ENCODE measurements at regions not wholly inside any gene's neighbourhood (a gene's known extent, or its start where the extent isn't known, plus 50 kb on each side); places are given as distances from the start of the nearest gene placed in this dataset.

- no peaks in the 10 kb centered on the region for H3K36me3 ChIP-seq (ENCODE audit: control insufficient read depth in 2 of 2, insufficient read depth in 2 of 2, low read length in 1 of 2)
- no peaks in the 10 kb centered on the region for H3K4me1 ChIP-seq (ENCODE audit: control insufficient read depth in 2 of 2, insufficient read depth in 2 of 2, low read length in 1 of 2)
- 81 to 82% methylated on average over 2 of the region's 2 CpGs for WGBS, 2 donors
Observed at GRCh38 chrX:4963432-4963831, 1250.0 kb upstream of the PRKX start.

GRCh38 chrX:4944767-4945166 lies 1231.3 kb upstream of the PRKX start:
- WGBS, 2 donors, result 82 to 88% methylated on average over 2 of the region's 2 CpGs
- H3K9me3 ChIP-seq (ENCODE audit: control insufficient read depth in 2 of 2, insufficient read depth in 1 of 2, low read depth in 1 of 2, low read length in 1 of 2), result peaks cover 0 to 5% of the 10 kb centered on the region in 2 donors
- H3K4me1 ChIP-seq (ENCODE audit: control insufficient read depth in 2 of 2, insufficient read depth in 2 of 2, low read length in 1 of 2), result no peaks in the 10 kb centered on the region
- H3K4me3 ChIP-seq (ENCODE audit: low read depth in 1 of 2, low read length in 2 of 2), result no peak overlapping the region
- no peak overlapping the region for H3K27ac ChIP-seq (ENCODE audit: low read depth in 2 of 2, low read length in 1 of 2)
- H3K27me3 ChIP-seq (ENCODE audit: control insufficient read depth in 1 of 2, insufficient read depth in 2 of 2, low read length in 2 of 2), result no peaks in the 10 kb centered on the region
- no peaks in the 10 kb centered on the region for H3K36me3 ChIP-seq (ENCODE audit: control insufficient read depth in 2 of 2, insufficient read depth in 2 of 2, low read length in 1 of 2)

More at GRCh38 chrX:4963432-4963831, 1250.0 kb upstream of the PRKX start:
- Histone ChIP-seq H3K27ac (ENCODE audit: low read depth in 2 of 2, low read length in 1 of 2) (no peak overlapping the region), H3K4me3 (ENCODE audit: low read depth in 1 of 2, low read length in 2 of 2) (no peak overlapping the region), H3K27me3 (ENCODE audit: control insufficient read depth in 1 of 2, insufficient read depth in 2 of 2, low read length in 2 of 2) (no peaks in the 10 kb centered on the region), H3K9me3 (ENCODE audit: control insufficient read depth in 2 of 2, insufficient read depth in 1 of 2, low read depth in 1 of 2, low read length in 1 of 2) (peaks cover 0 to 3% of the 10 kb centered on the region in 2 donors)

GRCh38 chrX:4936315-4936714 lies 1222.9 kb upstream of the PRKX start:
- 82 to 83% methylated on average over 2 of the region's 2 CpGs for WGBS, 2 donors
- Histone ChIP-seq H3K4me1 (ENCODE audit: control insufficient read depth in 2 of 2, insufficient read depth in 2 of 2, low read length in 1 of 2) (no peaks in the 10 kb centered on the region), H3K4me3 (ENCODE audit: low read depth in 1 of 2, low read length in 2 of 2) (no peak overlapping the region), H3K9me3 (ENCODE audit: control insufficient read depth in 2 of 2, insufficient read depth in 1 of 2, low read depth in 1 of 2, low read length in 1 of 2) (peaks cover 0 to 3% of the 10 kb centered on the region in 2 donors), H3K36me3 (ENCODE audit: control insufficient read depth in 2 of 2, insufficient read depth in 2 of 2, low read length in 1 of 2) (no peaks in the 10 kb centered on the region), H3K27ac (ENCODE audit: low read depth in 2 of 2, low read length in 1 of 2) (no peak overlapping the region), H3K27me3 (ENCODE audit: control insufficient read depth in 1 of 2, insufficient read depth in 2 of 2, low read length in 2 of 2) (no peaks in the 10 kb centered on the region)

GRCh38 chrX:4935846-4936245 lies 1222.4 kb upstream of the PRKX start:
- 56 to 64% methylated on average over 2 of the region's 2 CpGs for WGBS, 2 donors
- no peaks in the 10 kb centered on the region for H3K27me3 ChIP-seq (ENCODE audit: control insufficient read depth in 1 of 2, insufficient read depth in 2 of 2, low read length in 2 of 2)
- H3K4me1 ChIP-seq (ENCODE audit: control insufficient read depth in 2 of 2, insufficient read depth in 2 of 2, low read length in 1 of 2), result no peaks in the 10 kb centered on the region
- no peak overlapping the region for H3K4me3 ChIP-seq (ENCODE audit: low read depth in 1 of 2, low read length in 2 of 2)
- H3K36me3 ChIP-seq (ENCODE audit: control insufficient read depth in 2 of 2, insufficient read depth in 2 of 2, low read length in 1 of 2), result no peaks in the 10 kb centered on the region
- H3K27ac ChIP-seq (ENCODE audit: low read depth in 2 of 2, low read length in 1 of 2), result no peak overlapping the region
- H3K9me3 ChIP-seq (ENCODE audit: control insufficient read depth in 2 of 2, insufficient read depth in 1 of 2, low read depth in 1 of 2, low read length in 1 of 2), result peaks cover 0 to 3% of the 10 kb centered on the region in 2 donors

- no peaks in the 10 kb centered on the region for H3K36me3 ChIP-seq (ENCODE audit: control insufficient read depth in 2 of 2, insufficient read depth in 2 of 2, low read length in 1 of 2)
- no peak overlapping the region for H3K4me3 ChIP-seq (ENCODE audit: low read depth in 1 of 2, low read length in 2 of 2)
- WGBS, 2 donors, result 65 to 73% methylated on average over 2 of the region's 2 CpGs
- H3K4me1 ChIP-seq (ENCODE audit: control insufficient read depth in 2 of 2, insufficient read depth in 2 of 2, low read length in 1 of 2), result no peaks in the 10 kb centered on the region
- peaks cover 0 to under 1% of the 10 kb centered on the region in 2 donors for H3K9me3 ChIP-seq (ENCODE audit: control insufficient read depth in 2 of 2, insufficient read depth in 1 of 2, low read depth in 1 of 2, low read length in 1 of 2)
- H3K27me3 ChIP-seq (ENCODE audit: control insufficient read depth in 1 of 2, insufficient read depth in 2 of 2, low read length in 2 of 2), result no peaks in the 10 kb centered on the region
- no peak overlapping the region for H3K27ac ChIP-seq (ENCODE audit: low read depth in 2 of 2, low read length in 1 of 2)
Observed at GRCh38 chrX:4935401-4935800, 1222.0 kb upstream of the PRKX start.

GRCh38 chrX:4932790-4933189 lies 1219.3 kb upstream of the PRKX start:
- Histone ChIP-seq H3K27me3 (ENCODE audit: control insufficient read depth in 1 of 2, insufficient read depth in 2 of 2, low read length in 2 of 2) (no peaks in the 10 kb centered on the region), H3K4me3 (ENCODE audit: low read depth in 1 of 2, low read length in 2 of 2) (no peak overlapping the region), H3K36me3 (ENCODE audit: control insufficient read depth in 2 of 2, insufficient read depth in 2 of 2, low read length in 1 of 2) (no peaks in the 10 kb centered on the region), H3K4me1 (ENCODE audit: control insufficient read depth in 2 of 2, insufficient read depth in 2 of 2, low read length in 1 of 2) (no peaks in the 10 kb centered on the region), H3K27ac (ENCODE audit: low read depth in 2 of 2, low read length in 1 of 2) (no peak overlapping the region), H3K9me3 (ENCODE audit: control insufficient read depth in 2 of 2, insufficient read depth in 1 of 2, low read depth in 1 of 2, low read length in 1 of 2) (no peaks in the 10 kb centered on the region)
- WGBS, 2 donors, result 37 to 44% methylated on average over 5 of the region's 5 CpGs

GRCh38 chrX:4930426-4930825 lies 1217.0 kb upstream of the PRKX start:
- no peak overlapping the region for H3K4me3 ChIP-seq (ENCODE audit: low read depth in 1 of 2, low read length in 2 of 2)
- 35 to 52% methylated on average over 6 of the region's 6 CpGs for WGBS, 2 donors
- H3K27ac ChIP-seq (ENCODE audit: low read depth in 2 of 2, low read length in 1 of 2), result no peak overlapping the region
- H3K9me3 ChIP-seq (ENCODE audit: control insufficient read depth in 2 of 2, insufficient read depth in 1 of 2, low read depth in 1 of 2, low read length in 1 of 2), result no peaks in the 10 kb centered on the region
- no peaks in the 10 kb centered on the region for H3K36me3 ChIP-seq (ENCODE audit: control insufficient read depth in 2 of 2, insufficient read depth in 2 of 2, low read length in 1 of 2)
- H3K4me1 ChIP-seq (ENCODE audit: control insufficient read depth in 2 of 2, insufficient read depth in 2 of 2, low read length in 1 of 2), result no peaks in the 10 kb centered on the region
- no peaks in the 10 kb centered on the region for H3K27me3 ChIP-seq (ENCODE audit: control insufficient read depth in 1 of 2, insufficient read depth in 2 of 2, low read length in 2 of 2)

GRCh38 chrX:4925911-4926310 lies 1212.5 kb upstream of the PRKX start:
- no peaks in the 10 kb centered on the region for H3K36me3 ChIP-seq (ENCODE audit: control insufficient read depth in 2 of 2, insufficient read depth in 2 of 2, low read length in 1 of 2)
- H3K27me3 ChIP-seq (ENCODE audit: control insufficient read depth in 1 of 2, insufficient read depth in 2 of 2, low read length in 2 of 2), result no peaks in the 10 kb centered on the region
- no peak overlapping the region for H3K27ac ChIP-seq (ENCODE audit: low read depth in 2 of 2, low read length in 1 of 2)
- 73 to 83% methylated on average over 5 of the region's 5 CpGs for WGBS, 2 donors
- no peaks in the 10 kb centered on the region for H3K4me1 ChIP-seq (ENCODE audit: control insufficient read depth in 2 of 2, insufficient read depth in 2 of 2, low read length in 1 of 2)
- peaks cover 0 to 3% of the 10 kb centered on the region in 2 donors for H3K9me3 ChIP-seq (ENCODE audit: control insufficient read depth in 2 of 2, insufficient read depth in 1 of 2, low read depth in 1 of 2, low read length in 1 of 2)
- no peak overlapping the region for H3K4me3 ChIP-seq (ENCODE audit: low read depth in 1 of 2, low read length in 2 of 2)

- WGBS, 2 donors, result 61 to 66% methylated on average over 5 of the region's 5 CpGs
- H3K27ac ChIP-seq (ENCODE audit: low read depth in 2 of 2, low read length in 1 of 2), result no peak overlapping the region
- H3K9me3 ChIP-seq (ENCODE audit: control insufficient read depth in 2 of 2, insufficient read depth in 1 of 2, low read depth in 1 of 2, low read length in 1 of 2), result no peaks in the 10 kb centered on the region
- no peaks in the 10 kb centered on the region for H3K4me1 ChIP-seq (ENCODE audit: control insufficient read depth in 2 of 2, insufficient read depth in 2 of 2, low read length in 1 of 2)
- H3K27me3 ChIP-seq (ENCODE audit: control insufficient read depth in 1 of 2, insufficient read depth in 2 of 2, low read length in 2 of 2), result no peaks in the 10 kb centered on the region
- H3K36me3 ChIP-seq (ENCODE audit: control insufficient read depth in 2 of 2, insufficient read depth in 2 of 2, low read length in 1 of 2), result no peaks in the 10 kb centered on the region
- no peak overlapping the region for H3K4me3 ChIP-seq (ENCODE audit: low read depth in 1 of 2, low read length in 2 of 2)
Observed at GRCh38 chrX:4909348-4909747, 1195.9 kb upstream of the PRKX start.

- Histone ChIP-seq H3K4me3 (ENCODE audit: low read depth in 1 of 2, low read length in 2 of 2) (no peak overlapping the region), H3K27ac (ENCODE audit: low read depth in 2 of 2, low read length in 1 of 2) (no peak overlapping the region), H3K4me1 (ENCODE audit: control insufficient read depth in 2 of 2, insufficient read depth in 2 of 2, low read length in 1 of 2) (no peaks in the 10 kb centered on the region), H3K9me3 (ENCODE audit: control insufficient read depth in 2 of 2, insufficient read depth in 1 of 2, low read depth in 1 of 2, low read length in 1 of 2) (no peaks in the 10 kb centered on the region), H3K36me3 (ENCODE audit: control insufficient read depth in 2 of 2, insufficient read depth in 2 of 2, low read length in 1 of 2) (no peaks in the 10 kb centered on the region), H3K27me3 (ENCODE audit: control insufficient read depth in 1 of 2, insufficient read depth in 2 of 2, low read length in 2 of 2) (no peaks in the 10 kb centered on the region)
- WGBS, 2 donors, result 78 to 82% methylated on average over 6 of the region's 6 CpGs
Observed at GRCh38 chrX:4905576-4905975, 1192.1 kb upstream of the PRKX start.

Measured in esophagus (tissue), 2 donors.